GM19452 (cell line): ENCODE measurements at regions not wholly inside any gene's neighbourhood (a gene's known extent, or its start where the extent isn't known, plus 50 kb on each side); places are given as distances from the start of the nearest gene placed in this dataset.
"Not testable (repeated sequence)": the region's sequence is repeated elsewhere in the genome, so short reads cannot be mapped to it uniquely, and the experiment has no call there.

Experiments
- ATAC-seq: cut with Tn5 transposase; IDR thresholded peaks from one replicate; pipeline ENCODE4 v1.9.1; 2021; ENCODE audit not compliant: unreplicated experiment

- no peak for ATAC-seq
These were observed 123.7 kb upstream of the RNF32 start for GRCh38 chr7:156516791-156517378.

- ATAC-seq, result no peak
These were observed 124.4 kb upstream of the RNF32 start for GRCh38 chr7:156515911-156516790.

- no peak for ATAC-seq
These were observed 125.7 kb upstream of the RNF32 start for GRCh38 chr7:156514851-156515250.

DNA sequence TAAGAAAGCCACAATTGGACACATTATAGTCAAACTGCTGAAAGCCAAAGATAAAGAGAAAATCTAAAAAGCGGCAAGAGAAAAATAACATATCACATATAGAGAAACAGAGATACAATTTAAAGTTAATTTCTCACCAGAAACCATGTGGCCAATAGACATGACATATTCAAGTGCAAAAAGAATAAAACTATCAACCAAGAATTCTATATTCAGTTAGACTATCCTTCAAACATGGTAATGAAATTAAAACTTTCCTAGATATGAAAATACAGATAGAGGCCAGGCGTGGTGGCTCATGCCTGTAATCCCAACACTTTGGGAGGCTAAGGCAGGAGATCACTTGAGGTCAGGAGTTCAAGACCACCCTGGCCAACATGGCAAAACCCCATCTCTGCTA, 129.1 kb upstream of the RNF32 start:
- ATAC-seq, result no peak

DNA sequence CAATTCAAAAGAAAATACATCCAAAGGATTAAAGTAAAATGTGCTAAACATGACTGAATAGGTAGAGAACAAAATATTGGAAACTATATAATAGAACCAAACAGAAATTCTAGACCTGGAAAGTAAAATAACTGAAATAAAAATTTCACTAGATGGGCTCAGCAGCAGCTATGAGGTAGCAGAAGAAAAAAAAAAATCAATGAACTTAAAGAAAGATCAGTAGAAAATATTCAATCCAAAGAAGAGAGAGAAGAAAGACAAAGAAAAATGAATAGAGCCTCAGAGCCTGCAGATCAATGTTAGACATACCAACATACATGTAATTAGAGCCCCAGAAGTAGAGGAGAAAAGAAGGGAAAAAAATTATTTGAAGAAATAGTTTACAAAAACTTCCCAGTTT, 129.6 kb upstream of the RNF32 start:
- ATAC-seq, result no peak

GRCh38 chr7:156509216-156509615, 131.4 kb upstream of the RNF32 start:
- no peak for ATAC-seq

DNA sequence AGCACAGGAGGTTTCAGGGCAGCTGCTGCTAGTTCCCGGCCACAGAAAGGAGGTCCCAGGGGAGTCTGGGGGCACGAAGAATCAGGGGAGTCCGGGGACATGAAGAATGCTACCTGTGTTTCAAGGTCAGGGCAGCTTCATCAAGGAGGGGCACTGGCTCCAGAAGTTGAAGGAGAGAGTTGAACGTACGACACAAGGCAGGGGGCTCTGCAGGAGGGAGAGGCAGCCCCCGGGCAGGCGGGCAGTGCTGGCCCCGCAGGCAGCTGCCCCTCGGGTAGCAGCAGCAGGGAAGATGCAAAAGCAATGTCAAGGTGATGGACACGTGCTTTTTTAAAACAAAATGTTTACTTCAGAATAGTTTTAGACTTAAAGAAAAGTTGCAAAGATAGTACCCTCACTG, 134.7 kb upstream of the RNF32 start:
- ATAC-seq, result no peak

DNA sequence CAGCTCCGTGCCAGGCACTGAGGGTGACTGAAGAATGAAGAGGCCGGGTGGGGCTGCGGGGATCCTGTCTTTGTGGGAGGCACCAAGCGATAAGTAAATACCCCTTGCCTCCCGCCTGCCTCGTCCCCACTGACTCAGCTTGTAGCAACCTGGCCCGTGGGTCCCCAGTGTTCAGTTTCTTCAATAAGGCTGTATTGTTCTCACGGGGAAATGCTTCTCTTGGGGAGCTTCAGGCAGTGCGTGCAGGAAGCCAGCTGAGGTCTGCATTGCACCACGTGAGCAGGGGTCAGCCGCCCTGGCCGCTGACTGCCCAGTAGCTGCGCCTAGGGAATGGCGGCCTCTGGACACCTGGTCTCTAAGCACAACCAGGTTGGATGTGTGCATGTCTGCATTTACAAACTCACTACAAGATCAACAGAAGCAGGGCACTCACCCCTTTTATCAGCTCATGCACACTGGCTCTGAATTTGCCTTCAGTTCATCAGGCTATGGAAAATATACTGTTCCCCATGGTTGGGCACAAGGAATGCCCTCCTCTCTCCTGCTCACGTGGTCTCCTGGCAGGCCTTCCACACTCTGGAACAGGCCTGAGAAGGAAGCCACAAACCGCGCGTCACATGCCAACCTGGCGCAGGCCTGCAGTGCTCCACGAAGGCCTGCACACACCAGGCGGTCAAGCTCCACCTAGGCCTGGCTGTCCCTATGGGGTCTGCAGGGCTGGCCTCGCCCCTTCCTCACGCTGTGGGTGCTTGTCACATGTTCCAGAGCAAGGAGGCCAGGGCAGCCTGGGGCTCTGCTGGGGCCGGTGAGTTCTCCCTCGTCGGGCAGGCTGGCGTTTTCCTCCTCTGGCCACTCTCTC, 135.7 kb upstream of the RNF32 start:
- ATAC-seq, result no peak

GRCh38 chr7:156504006-156504405, 136.6 kb upstream of the RNF32 start:
- no peak for ATAC-seq

GRCh38 chr7:156503196-156503595, 137.4 kb upstream of the RNF32 start:
- ATAC-seq, result no peak

DNA sequence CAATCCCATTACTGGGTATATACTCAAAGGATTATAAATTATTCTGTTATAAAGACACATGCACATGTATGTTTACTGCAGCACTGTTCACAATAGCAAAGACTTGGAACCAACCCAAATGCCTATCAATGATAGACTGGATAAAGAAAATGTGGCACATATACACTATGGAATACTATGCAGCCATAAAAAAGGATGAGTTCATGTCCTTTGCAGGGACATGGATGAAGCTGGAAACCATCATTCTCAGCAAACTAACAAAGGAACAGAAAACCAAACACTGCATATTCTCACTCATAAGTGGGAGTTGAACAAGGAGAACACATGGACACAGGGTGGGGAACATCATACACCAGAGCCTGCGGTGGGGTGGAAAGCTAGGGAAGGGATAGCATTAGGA, 138.8 kb upstream of the RNF32 start:
- not testable (repeated sequence) for ATAC-seq

GRCh38 chr7:156499247-156499881, 141.2 kb upstream of the RNF32 start:
- no peak for ATAC-seq

DNA sequence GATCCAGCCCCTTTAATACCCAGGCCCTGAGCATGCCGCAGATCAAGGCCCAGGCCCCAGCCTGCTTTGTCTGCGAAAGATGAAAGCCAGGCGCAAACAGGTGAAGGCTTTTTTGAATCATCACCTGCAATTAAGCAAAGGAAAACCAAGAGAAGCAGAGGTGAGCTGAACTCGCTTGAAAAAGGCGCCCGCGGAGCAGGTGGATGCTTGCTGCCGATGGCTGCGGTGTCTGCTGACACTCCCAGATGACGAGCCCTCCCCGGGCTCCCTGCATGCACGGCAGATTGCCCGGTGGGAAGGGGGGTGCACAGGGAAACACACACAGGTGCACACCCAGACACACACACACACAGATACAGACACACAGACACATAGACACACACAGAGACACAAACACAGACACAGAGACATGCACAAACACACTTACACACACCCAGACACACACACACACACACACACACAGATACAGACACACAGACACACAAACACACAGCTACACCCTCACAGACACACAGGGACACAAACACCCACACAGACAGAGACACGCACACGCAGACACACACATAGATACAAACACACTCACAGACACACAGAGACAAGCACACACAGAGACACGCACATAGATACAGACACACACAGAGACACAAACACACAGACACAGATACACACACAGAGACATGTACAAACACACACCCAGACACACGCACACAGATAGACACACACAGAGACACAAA, 142.6 kb upstream of the RNF32 start:
- no peak for ATAC-seq

DNA sequence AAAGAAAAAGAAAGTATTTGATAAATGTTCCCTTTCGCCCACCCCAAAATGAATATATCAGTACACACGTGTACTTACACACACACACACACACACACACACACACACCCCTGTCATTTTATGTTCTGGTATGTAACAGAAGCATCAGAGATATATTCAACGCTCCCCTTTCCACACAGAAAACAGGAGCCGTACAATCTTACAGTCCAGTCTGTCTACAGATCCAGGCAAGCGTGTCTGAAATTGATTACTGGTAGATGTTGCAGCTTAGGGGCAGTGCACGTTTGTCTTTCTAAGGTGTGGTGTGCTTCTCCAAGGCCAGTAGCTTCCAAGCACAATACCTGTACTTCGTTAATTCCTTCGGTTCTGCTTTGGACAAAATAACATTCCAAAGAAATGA, 143.7 kb upstream of the RNF32 start:
- ATAC-seq, result no peak

DNA sequence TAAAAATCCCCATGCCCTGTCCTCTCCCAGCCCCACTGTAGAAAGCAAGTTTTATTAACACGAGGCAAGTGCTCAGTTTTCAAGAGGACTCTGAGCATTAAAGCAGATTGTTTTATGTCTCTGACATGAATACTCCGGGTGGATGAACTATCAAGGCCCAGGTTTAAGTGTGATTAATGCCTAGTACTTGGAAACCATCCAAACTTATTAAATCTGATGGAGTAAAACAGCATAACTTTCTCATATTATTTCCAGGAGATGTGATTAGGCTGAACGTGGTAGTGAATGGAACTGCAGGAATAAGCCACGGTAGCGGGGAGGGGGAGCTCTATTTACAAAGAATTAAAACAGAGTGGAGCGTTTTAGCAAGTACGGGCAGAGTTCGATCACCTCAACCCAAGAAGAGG, 144.2 kb upstream of the RNF32 start:
- ATAC-seq, result no peak

GRCh38 chr7:156494960-156495359, 145.6 kb upstream of the RNF32 start:
- no peak for ATAC-seq

- no peak for ATAC-seq
These were observed 146.6 kb upstream of the RNF32 start for GRCh38 chr7:156493942-156494341.

DNA sequence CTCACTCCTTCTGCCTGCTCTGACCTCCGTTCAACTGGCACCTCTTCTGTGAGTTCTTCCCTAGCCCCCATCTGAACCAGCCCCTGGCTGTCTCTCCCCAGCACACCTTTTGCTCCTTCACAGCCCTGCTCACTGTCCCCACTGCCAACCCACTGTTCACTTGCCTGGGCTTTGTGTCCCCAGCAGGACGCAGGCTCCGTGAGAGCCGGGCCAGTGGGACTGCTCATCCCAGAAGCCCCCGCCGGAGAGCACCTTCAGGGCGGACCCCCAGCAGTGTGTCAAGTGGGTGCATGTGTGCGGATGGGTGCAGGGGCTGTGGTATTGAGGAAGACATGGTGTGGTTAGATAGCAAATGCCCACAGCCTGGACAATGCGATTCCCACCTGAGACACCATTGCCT, 148.4 kb upstream of the RNF32 start:
- no peak for ATAC-seq

DNA sequence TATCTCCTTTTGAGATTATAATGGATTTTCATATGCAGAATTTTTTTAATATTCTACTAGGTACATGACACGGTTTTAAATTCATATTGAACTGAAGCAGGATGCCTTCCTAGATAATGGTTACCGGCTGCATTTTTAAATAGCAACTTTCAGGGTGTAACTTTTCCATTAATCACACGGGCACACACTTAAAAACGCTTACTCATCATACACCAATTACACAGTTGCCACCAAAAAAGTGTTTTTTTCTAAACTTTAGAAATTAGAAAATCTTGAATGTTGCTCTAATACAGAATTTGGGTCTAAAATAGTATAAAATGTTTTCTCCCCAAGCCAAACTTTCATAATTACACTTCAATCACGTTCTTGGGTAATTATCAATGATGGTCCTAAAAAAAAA, 149.1 kb upstream of the RNF32 start:
- ATAC-seq, result no peak

DNA sequence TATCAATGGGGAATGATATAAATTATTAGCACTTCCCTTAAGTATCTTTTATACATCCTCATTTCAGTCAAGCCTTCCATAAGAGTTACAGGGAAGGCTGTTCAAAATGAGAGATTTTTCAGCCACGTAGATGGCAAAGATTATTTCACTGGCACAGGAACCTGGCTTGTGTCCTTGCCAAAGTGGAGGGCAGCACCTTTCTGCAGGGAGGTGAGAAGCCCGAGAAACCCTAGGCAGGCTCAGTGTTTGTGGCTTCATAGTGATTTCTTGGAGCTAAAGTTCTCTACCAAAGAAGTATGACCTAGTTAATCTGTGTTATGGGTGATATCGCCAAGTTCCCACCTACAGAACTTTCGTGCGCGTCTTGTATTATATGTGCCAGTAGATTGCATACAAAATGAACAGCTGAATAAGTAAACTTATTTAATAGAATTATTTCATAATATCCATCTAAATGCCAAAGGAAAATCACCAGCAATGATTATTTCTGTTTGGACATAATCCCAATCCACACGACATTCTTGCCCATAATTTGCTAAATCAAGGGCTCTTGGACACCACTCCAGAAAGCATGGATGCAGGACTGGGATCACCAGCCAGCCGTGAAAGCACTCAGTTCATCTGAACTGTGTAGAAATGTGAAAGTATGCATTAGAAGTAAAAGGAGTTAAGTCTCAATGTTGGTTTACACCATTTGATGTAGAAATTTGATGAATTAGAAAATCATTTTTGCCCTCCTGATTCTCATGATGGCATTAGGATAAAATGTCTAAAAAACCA, 150.4 kb upstream of the RNF32 start:
- ATAC-seq, result no peak
